Neural cell (in vitro differentiated cells): ENCODE measurements at regions not wholly inside any gene's neighbourhood (a gene's known extent, or its start where the extent isn't known, plus 50 kb on each side); places are given as distances from the start of the nearest gene placed in this dataset.

ENCODE experiments used
- H2AFZ ChIP-seq: fragments of 200-600, 300-800 bp; sonication (generic), shearing (Covaris generic); 2 replicates; pipeline ENCODE4 v1.6.0; 2014; ENCODE audit warnings: low read depth, mild to moderate bottlenecking, antibody characterized with exemption, low read length, moderate library complexity
- H3F3A ChIP-seq: fragments of 200-600 bp; shearing (Covaris generic); 2 replicates; pipeline ENCODE4 v1.6.1; 2016; ENCODE audit warnings: mild to moderate bottlenecking, moderate library complexity, mixed read lengths, antibody characterized with exemption, low read length; ENCODE audit not compliant: insufficient read depth, poor library complexity, severe bottlenecking
- H3K27ac ChIP-seq: fragments of 200-600, 300-800 bp; sonication (generic), shearing (Covaris generic); 2 replicates; pipeline ENCODE4 v1.5.1; 2014; ENCODE audit warnings: mild to moderate bottlenecking, low read length, moderate library complexity
- H3K27me3 ChIP-seq: fragments of 300-800, 200-600 bp; sonication (generic), shearing (Covaris generic); 2 replicates; pipeline ENCODE4 v1.6.0; 2014; ENCODE audit warnings: mild to moderate bottlenecking, low read depth, low read length, moderate library complexity; ENCODE audit not compliant: insufficient read depth
- H3K36me3 ChIP-seq: fragments of 300-800, 200-600 bp; sonication (generic), shearing (Covaris generic); 2 replicates; pipeline ENCODE4 v1.5.1; 2014; ENCODE audit warnings: mild to moderate bottlenecking, antibody characterized with exemption, low read length, moderate library complexity; ENCODE audit not compliant: insufficient read depth
- H3K4me2 ChIP-seq: fragments of 300-800, 200-600 bp; sonication (generic), shearing (Covaris generic); 2 replicates; pipeline ENCODE4 v1.6.0; 2014; ENCODE audit warnings: mild to moderate bottlenecking, low read length
- H3K4me3 ChIP-seq: fragments of 300-800, 200-600 bp; sonication (generic), shearing (Covaris generic); 2 replicates; pipeline ENCODE4 v1.5.1; 2014; ENCODE audit warnings: mild to moderate bottlenecking, low read length, moderate library complexity
- H3K79me2 ChIP-seq: fragments of 200-600 bp; shearing (Covaris generic); replicated peaks from 2 replicates; pipeline ENCODE4 v1.6.0; 2014; ENCODE audit warnings: mild to moderate bottlenecking, low read length, moderate library complexity; ENCODE audit not compliant: insufficient read depth
- H3K9ac ChIP-seq: fragments of 300-800, 200-600 bp; sonication (generic), shearing (Covaris generic); 2 replicates; pipeline ENCODE4 v1.6.1; 2016; ENCODE audit warnings: mild to moderate bottlenecking, low read length, mixed read lengths
- H3K9me2 ChIP-seq: fragments of 200-600 bp; shearing (Covaris generic); 2 replicates; pipeline ENCODE4 v1.6.1; 2016; ENCODE audit warnings: mild to moderate bottlenecking, low read length, mixed read lengths; ENCODE audit not compliant: insufficient read depth
- H3K9me3 ChIP-seq: fragments of 200-600, 300-800 bp; sonication (generic), shearing (Covaris generic); 2 replicates; pipeline ENCODE4 v1.6.1; 2016; ENCODE audit warnings: mild to moderate bottlenecking, mixed run types, low read length, moderate library complexity, mixed read lengths
- H4K20me1 ChIP-seq: fragments of 200-600 bp; shearing (Covaris generic); 2 replicates; pipeline ENCODE4 v1.6.1; 2016; ENCODE audit warnings: mild to moderate bottlenecking, mixed run types; ENCODE audit not compliant: insufficient read depth
- EP300 ChIP-seq: fragments of 450-650 bp; conservative IDR thresholded peaks from 2 replicates; pipeline ENCODE4 v1.6.1; 2014; ENCODE audit warnings: antibody characterized with exemption, mild to moderate bottlenecking, moderate library complexity; ENCODE audit not compliant: poor library complexity, severe bottlenecking
- EZH2 ChIP-seq: fragments of 200-600, 300-800 bp; shearing (Covaris generic), sonication (generic); IDR thresholded peaks from 2 replicates; pipeline ENCODE4 v1.6.1; 2014; ENCODE audit warnings: antibody characterized with exemption, low read length, borderline replicate concordance, mild to moderate bottlenecking; ENCODE audit not compliant: insufficient read depth, poor library complexity, severe bottlenecking
- MXI1 ChIP-seq: fragments of 450-650 bp; conservative IDR thresholded peaks from 2 replicates; pipeline ENCODE4 v1.6.1; 2014; ENCODE audit warnings: antibody characterized with exemption, mild to moderate bottlenecking; ENCODE audit not compliant: poor library complexity, severe bottlenecking
- POLR2AphosphoS5 ChIP-seq: IDR thresholded peaks from 2 replicates; pipeline ENCODE4 v1.6.1; 2012
- RAD21 ChIP-seq: fragments of 450-650 bp; conservative IDR thresholded peaks from 2 replicates; pipeline ENCODE4 v1.6.1; 2014; ENCODE audit warnings: antibody characterized with exemption, mild to moderate bottlenecking, moderate library complexity
- SMC3 ChIP-seq: fragments of 450-650 bp; conservative IDR thresholded peaks from 2 replicates; pipeline ENCODE4 v1.6.1; 2014; ENCODE audit warnings: antibody characterized with exemption, mild to moderate bottlenecking, moderate library complexity; ENCODE audit not compliant: poor library complexity
- TAF1 ChIP-seq: IDR thresholded peaks from 2 replicates; pipeline ENCODE4 v1.6.1; 2012; ENCODE audit warnings: low read depth
- TF ChIP-seq, protein P1 (sequence below): fragments of 450-650 bp; IDR thresholded peaks from 2 replicates; pipeline ENCODE4 v1.5.1; 2014; ENCODE audit warnings: antibody characterized with exemption, mild to moderate bottlenecking, moderate library complexity; ENCODE audit not compliant: poor library complexity, severe bottlenecking
- TF ChIP-seq, protein P2 (sequence below): IDR thresholded peaks from 2 replicates; pipeline ENCODE4 v1.6.1; 2012; ENCODE audit warnings: borderline replicate concordance

DNA sequence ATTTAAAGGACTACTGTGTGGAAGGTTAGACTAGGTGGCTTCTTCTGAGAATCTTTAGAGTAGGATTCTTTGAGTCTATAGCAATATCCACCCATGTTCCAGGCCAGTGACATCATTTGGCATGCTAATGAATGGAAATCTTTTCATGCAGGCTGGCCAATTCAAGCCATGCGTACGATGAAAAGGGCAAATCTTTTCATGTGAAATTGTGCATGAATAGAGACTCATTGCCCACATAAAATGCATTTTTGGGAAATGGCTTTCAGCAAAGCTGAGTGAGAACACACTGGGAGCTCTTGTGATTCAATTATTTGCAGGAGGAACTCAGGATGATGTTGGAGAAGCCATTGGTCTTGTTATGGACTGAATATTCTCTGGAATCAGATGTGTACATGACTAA is 324.9 kb upstream of the DAB1 start:
- no peak overlapping the region for H3K4me3 ChIP-seq
- no peak for TF ChIP-seq MXI1
- no peak for TF ChIP-seq TAF1
- TF ChIP-seq EZH2 = no peak
- TF ChIP-seq, protein P1, sequence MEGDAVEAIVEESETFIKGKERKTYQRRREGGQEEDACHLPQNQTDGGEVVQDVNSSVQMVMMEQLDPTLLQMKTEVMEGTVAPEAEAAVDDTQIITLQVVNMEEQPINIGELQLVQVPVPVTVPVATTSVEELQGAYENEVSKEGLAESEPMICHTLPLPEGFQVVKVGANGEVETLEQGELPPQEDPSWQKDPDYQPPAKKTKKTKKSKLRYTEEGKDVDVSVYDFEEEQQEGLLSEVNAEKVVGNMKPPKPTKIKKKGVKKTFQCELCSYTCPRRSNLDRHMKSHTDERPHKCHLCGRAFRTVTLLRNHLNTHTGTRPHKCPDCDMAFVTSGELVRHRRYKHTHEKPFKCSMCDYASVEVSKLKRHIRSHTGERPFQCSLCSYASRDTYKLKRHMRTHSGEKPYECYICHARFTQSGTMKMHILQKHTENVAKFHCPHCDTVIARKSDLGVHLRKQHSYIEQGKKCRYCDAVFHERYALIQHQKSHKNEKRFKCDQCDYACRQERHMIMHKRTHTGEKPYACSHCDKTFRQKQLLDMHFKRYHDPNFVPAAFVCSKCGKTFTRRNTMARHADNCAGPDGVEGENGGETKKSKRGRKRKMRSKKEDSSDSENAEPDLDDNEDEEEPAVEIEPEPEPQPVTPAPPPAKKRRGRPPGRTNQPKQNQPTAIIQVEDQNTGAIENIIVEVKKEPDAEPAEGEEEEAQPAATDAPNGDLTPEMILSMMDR = no peak
- TF ChIP-seq SMC3 = no peak
- TF ChIP-seq POLR2AphosphoS5 = no peak
- TF ChIP-seq RAD21 = no peak
- TF ChIP-seq, protein P2, sequence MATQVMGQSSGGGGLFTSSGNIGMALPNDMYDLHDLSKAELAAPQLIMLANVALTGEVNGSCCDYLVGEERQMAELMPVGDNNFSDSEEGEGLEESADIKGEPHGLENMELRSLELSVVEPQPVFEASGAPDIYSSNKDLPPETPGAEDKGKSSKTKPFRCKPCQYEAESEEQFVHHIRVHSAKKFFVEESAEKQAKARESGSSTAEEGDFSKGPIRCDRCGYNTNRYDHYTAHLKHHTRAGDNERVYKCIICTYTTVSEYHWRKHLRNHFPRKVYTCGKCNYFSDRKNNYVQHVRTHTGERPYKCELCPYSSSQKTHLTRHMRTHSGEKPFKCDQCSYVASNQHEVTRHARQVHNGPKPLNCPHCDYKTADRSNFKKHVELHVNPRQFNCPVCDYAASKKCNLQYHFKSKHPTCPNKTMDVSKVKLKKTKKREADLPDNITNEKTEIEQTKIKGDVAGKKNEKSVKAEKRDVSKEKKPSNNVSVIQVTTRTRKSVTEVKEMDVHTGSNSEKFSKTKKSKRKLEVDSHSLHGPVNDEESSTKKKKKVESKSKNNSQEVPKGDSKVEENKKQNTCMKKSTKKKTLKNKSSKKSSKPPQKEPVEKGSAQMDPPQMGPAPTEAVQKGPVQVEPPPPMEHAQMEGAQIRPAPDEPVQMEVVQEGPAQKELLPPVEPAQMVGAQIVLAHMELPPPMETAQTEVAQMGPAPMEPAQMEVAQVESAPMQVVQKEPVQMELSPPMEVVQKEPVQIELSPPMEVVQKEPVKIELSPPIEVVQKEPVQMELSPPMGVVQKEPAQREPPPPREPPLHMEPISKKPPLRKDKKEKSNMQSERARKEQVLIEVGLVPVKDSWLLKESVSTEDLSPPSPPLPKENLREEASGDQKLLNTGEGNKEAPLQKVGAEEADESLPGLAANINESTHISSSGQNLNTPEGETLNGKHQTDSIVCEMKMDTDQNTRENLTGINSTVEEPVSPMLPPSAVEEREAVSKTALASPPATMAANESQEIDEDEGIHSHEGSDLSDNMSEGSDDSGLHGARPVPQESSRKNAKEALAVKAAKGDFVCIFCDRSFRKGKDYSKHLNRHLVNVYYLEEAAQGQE = no peak
- no peak for TF ChIP-seq EP300
- H2AFZ ChIP-seq = no peak overlapping the region
- H3K79me2 ChIP-seq = no peaks in the 10 kb centered on the region
- H3K27ac ChIP-seq = no peak overlapping the region
- no peak overlapping the region for H3K4me2 ChIP-seq
- no peaks in the 10 kb centered on the region for H4K20me1 ChIP-seq
- no peaks in the 10 kb centered on the region for H3K9me3 ChIP-seq
- H3K9ac ChIP-seq = no peak overlapping the region
- H3K9me2 ChIP-seq = no peaks in the 10 kb centered on the region
- no peaks in the 10 kb centered on the region for H3K36me3 ChIP-seq
- no peaks in the 10 kb centered on the region for H3F3A ChIP-seq
- no peaks in the 10 kb centered on the region for H3K27me3 ChIP-seq

DNA sequence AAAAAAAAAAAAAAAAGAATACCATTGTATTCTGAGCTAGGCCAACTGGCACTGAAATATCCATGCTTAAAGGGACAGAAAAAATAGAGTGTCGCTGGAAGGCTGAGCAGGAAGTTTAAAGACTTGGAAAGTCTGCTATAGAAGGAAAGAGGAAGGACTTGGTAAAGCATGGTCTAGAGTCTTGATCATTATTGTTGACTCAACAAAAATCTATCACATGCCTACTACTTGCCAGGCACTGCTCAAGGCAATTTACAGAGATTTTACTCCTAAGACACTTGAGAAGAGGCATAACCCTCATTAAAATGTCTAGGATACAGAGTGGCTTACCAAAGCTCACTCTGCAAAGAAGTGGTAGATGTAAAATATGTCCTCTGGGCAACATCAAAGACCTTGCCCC is 324.0 kb upstream of the DAB1 start:
- no peaks in the 10 kb centered on the region for H3K27me3 ChIP-seq
- H3K4me3 ChIP-seq = no peak overlapping the region
- no peak overlapping the region for H2AFZ ChIP-seq
- no peaks in the 10 kb centered on the region for H3F3A ChIP-seq
- H3K79me2 ChIP-seq = no peaks in the 10 kb centered on the region
- no peak overlapping the region for H3K4me2 ChIP-seq
- no peaks in the 10 kb centered on the region for H3K9me3 ChIP-seq
- no peaks in the 10 kb centered on the region for H3K36me3 ChIP-seq
- H3K9me2 ChIP-seq = no peaks in the 10 kb centered on the region
- no peak overlapping the region for H3K27ac ChIP-seq
- no peaks in the 10 kb centered on the region for H4K20me1 ChIP-seq
- no peak overlapping the region for H3K9ac ChIP-seq
- TF ChIP-seq RAD21 (no peak), SMC3 (no peak), MXI1 (no peak), EP300 (no peak), POLR2AphosphoS5 (no peak), EZH2 (no peak), TAF1 (no peak)
- TF ChIP-seq, protein P1 = no peak
- TF ChIP-seq, protein P2 = no peak
